ENCODE measurements at regions not wholly inside any gene's neighbourhood (a gene's known extent, or its start where the extent isn't known, plus 50 kb on each side); places are given as distances from the start of the nearest gene placed in this dataset.

- TF ChIP-seq, protein P1, sequence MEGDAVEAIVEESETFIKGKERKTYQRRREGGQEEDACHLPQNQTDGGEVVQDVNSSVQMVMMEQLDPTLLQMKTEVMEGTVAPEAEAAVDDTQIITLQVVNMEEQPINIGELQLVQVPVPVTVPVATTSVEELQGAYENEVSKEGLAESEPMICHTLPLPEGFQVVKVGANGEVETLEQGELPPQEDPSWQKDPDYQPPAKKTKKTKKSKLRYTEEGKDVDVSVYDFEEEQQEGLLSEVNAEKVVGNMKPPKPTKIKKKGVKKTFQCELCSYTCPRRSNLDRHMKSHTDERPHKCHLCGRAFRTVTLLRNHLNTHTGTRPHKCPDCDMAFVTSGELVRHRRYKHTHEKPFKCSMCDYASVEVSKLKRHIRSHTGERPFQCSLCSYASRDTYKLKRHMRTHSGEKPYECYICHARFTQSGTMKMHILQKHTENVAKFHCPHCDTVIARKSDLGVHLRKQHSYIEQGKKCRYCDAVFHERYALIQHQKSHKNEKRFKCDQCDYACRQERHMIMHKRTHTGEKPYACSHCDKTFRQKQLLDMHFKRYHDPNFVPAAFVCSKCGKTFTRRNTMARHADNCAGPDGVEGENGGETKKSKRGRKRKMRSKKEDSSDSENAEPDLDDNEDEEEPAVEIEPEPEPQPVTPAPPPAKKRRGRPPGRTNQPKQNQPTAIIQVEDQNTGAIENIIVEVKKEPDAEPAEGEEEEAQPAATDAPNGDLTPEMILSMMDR (IDR thresholded peaks at IDR 0.05; ENCODE audit: low read length): no peak
- no peak for TF ChIP-seq EZH2phosphoT487 (IDR thresholded peaks at IDR 0.05; ENCODE audit: low read length)
Measured at GRCh38 chr6:165743366-165743898, 80.4 kb upstream of the PDE10A start.

Measured in MM.1S (cell line).